RWPE1 (cell line): ENCODE measurements at regions not wholly inside any gene's neighbourhood (a gene's known extent, or its start where the extent isn't known, plus 50 kb on each side); places are given as distances from the start of the nearest gene placed in this dataset.

Experiments
- CTCF ChIA-PET: fragments of 350-600 bp; sonication (Branson Sonifier 250); formaldehyde crosslinking; extraction: SDS; loops from one replicate; lab custom pipeline; 2021; lab: Yijun Ruan, JAX
- POLR2A ChIA-PET: fragments of 400-600 bp; formaldehyde crosslinking; extraction: SDS; loops from one replicate; lab custom pipeline; 2020; ENCODE audit warnings: antibody characterized with exemption; ENCODE audit not compliant: low non-redundant PET; lab: Yijun Ruan, JAX
- DNase-seq: peaks from one replicate; pipeline ENCODE4 v3.0.0; 2012; ENCODE audit warnings: low spot score
- H3K27ac ChIP-seq: fragments of 450-650 bp; 2 replicates; pipeline ENCODE4 v1.5.1; 2017
- TF ChIP-seq, protein P1 (sequence below): fragments of 450-650 bp; conservative IDR thresholded peaks from 2 replicates; pipeline ENCODE4 v1.5.1; 2017; ENCODE audit warnings: low read depth, mild to moderate bottlenecking

DNA sequence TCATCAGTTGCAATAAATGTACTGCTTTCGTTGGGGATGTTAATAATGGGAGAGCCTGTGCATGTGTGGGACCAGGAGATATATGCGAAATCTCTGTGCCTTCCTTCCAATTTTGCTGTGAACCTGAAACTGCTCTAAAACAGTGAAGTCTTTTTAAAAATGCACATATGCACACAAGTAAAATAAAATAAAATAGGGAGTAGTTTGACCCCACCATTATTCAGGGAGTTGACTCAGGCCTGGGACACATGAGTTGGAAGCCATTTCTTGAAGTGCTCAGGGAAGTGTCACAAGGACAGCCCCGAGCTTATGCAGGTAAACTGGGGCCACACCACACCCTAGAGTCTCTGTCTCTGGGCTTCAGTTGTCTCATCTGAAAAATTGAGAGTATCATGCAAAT lies 183.1 kb upstream of the POU2AF2 start:
- no peak overlapping the region for H3K27ac ChIP-seq
- TF ChIP-seq, protein P1, sequence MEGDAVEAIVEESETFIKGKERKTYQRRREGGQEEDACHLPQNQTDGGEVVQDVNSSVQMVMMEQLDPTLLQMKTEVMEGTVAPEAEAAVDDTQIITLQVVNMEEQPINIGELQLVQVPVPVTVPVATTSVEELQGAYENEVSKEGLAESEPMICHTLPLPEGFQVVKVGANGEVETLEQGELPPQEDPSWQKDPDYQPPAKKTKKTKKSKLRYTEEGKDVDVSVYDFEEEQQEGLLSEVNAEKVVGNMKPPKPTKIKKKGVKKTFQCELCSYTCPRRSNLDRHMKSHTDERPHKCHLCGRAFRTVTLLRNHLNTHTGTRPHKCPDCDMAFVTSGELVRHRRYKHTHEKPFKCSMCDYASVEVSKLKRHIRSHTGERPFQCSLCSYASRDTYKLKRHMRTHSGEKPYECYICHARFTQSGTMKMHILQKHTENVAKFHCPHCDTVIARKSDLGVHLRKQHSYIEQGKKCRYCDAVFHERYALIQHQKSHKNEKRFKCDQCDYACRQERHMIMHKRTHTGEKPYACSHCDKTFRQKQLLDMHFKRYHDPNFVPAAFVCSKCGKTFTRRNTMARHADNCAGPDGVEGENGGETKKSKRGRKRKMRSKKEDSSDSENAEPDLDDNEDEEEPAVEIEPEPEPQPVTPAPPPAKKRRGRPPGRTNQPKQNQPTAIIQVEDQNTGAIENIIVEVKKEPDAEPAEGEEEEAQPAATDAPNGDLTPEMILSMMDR: no peak
- ChIA-PET CTCF (no interaction called here), POLR2A (no interaction called here)
- DNase-seq: no peak

DNA sequence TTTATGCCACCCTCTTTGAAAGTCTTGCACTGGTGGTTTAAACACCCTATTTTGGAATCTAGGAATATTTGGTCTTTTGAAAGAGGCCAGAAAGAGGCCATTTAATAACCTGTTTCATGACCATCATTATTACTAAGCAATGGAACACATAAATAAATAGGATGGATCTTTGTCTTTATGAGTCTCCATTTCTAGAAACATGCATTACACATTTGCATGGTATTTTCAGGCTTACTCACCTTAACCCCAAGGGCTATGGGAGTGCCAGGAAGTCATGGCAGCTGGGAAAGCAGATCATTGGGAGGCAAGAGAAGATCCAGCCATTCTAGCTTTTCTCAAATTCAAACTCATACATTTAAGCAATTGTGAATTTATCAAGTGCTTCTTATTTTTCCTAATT lies 185.8 kb upstream of the POU2AF2 start:
- H3K27ac ChIP-seq: no peak overlapping the region
- POLR2A ChIA-PET: no interaction called here
- TF ChIP-seq, protein P1: no peak
- CTCF ChIA-PET: no interaction called here
- peak; percentile 72 for DNase-seq

DNA sequence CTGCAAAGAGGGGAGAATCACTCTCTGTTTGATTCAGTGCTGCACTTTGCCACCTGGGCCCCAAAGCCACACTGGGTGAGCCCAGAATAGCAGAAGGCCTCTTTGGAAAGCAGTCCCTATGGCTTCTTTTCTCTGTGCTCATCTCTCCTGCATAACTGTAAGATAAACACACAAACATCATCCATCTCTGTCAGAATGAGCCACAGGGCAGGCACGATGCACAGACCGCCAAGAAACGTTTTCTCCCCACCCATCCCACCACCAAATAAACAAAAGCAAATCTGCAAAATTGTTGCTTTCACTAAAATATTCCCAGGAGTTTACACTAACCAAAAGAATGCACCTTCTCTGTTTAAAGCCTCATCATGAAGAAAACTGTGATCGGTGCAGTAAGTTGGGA lies 196.4 kb upstream of the POU2AF2 start:
- H3K27ac ChIP-seq: no peak overlapping the region
- POLR2A ChIA-PET: no interaction called here
- no peak for DNase-seq
- TF ChIP-seq, protein P1: no peak
- CTCF ChIA-PET: no interaction called here

DNA sequence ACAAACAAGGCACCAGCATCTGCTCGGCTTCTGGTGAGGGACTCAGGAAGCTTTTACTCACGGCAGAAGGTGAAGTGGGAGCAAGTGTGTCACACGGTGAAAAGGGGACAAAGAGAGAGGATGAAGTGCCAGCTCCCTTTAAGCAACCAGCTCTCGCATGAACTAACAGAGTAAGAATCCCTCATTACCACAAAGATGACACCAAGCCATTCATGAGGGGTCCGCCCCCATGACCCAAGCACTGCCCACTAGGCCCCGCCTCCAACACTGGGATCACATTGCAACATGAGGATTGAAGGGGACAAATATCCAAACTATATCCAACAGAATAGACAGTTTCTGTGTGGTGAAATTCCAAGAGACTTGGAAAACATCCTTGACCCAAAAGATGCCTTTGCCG lies 198.2 kb upstream of the POU2AF2 start:
- DNase-seq: no peak
- ChIA-PET POLR2A (no interaction called here), CTCF (no interaction called here)
- H3K27ac ChIP-seq: no peak overlapping the region
- TF ChIP-seq, protein P1: no peak

DNA sequence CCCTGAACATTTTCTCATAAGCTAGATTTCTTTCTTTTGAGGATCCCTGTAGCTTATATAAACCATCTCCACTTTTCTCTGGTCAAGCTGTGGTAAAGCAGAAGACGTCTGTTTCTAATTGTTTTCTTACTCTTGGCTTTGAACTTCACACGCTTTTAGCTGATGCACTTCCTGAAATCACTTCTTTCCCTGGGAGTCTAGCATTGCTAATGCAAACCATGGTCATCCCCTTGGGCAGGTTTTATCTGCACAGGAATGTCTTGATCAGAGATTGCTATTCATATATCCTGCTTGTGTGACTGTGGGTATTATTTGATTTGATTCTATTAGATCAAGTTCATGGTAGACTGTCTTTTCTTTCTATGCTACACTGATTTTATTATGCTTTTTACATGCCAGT lies 199.2 kb upstream of the POU2AF2 start:
- TF ChIP-seq, protein P1: no peak
- POLR2A ChIA-PET: no interaction called here
- no peak overlapping the region for H3K27ac ChIP-seq
- no peak for DNase-seq
- CTCF ChIA-PET: no interaction called here

DNA sequence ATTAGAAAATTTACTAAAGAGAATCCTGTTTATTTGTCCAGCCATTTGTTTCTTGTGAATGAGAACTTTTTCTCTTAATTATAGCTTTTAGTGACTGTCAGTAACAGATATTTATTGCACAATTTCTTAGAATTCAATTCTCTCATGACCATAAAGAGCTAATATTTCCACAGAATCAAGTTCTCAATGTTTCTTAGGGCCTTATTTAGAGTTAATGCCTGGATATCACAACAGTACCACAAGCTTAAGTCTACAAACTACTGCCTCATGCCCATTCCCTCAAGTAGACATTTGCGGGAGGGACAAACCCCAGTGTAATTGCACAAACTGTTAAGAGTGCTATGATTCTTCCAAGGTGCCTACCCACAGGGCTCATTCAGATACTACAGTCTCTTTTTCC lies 199.7 kb upstream of the POU2AF2 start:
- H3K27ac ChIP-seq: no peak overlapping the region
- TF ChIP-seq, protein P1: no peak
- CTCF ChIA-PET: no interaction called here
- no peak for DNase-seq
- POLR2A ChIA-PET: no interaction called here

DNA sequence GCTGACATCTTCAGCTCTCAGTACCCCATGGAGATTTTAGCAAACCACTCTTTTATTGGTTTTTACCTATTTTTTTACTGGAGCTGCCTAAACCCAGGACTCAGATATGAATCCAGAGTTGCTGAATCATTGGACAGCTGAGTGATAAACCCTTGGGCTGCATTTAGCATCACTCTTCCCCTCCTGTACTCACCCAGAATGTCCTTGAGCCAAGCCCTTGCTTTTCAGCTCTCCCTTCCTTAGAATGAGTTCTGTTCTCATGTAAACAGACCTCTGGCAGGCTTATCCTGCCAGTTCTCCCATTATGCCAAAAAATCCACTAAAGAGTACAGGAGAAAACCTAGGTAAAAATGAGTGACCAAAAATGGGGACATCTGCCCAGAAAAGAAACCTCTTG lies 200.1 kb upstream of the POU2AF2 start:
- ChIA-PET POLR2A (no interaction called here), CTCF (no interaction called here)
- TF ChIP-seq, protein P1: no peak
- no peak for DNase-seq
- H3K27ac ChIP-seq: no peak overlapping the region
